DOHH2 (cell line): ENCODE measurements at regions not wholly inside any gene's neighbourhood (a gene's known extent, or its start where the extent isn't known, plus 50 kb on each side); places are given as distances from the start of the nearest gene placed in this dataset.

Experiments used
- CTCF ChIP-seq: fragments of 200-600 bp; sonication (generic); IDR thresholded peaks from one replicate; pipeline ENCODE4 v1.5.1; 2014; ENCODE audit warnings: antibody characterized with exemption, mild to moderate bottlenecking, low read depth, low read length; ENCODE audit not compliant: poor library complexity, severe bottlenecking
- EZH2phosphoT487 ChIP-seq: fragments of 200-600 bp; sonication (generic); IDR thresholded peaks from 2 replicates; pipeline ENCODE4 v1.6.1; 2017; ENCODE audit warnings: borderline replicate concordance, mild to moderate bottlenecking, antibody characterized with exemption, low read length, moderate library complexity, mixed read lengths

GRCh38 chr1:214762902-214763301 is 159.9 kb downstream of the CENPF start:
- TF ChIP-seq CTCF (no peak), EZH2phosphoT487 (no peak)
